Stimulated activated memory B cell treated with anti-CD40 and anti-IgM and Interleukin-4, amounts not matched to agents 10 μg/mL and 1 μg/mL and 100 μg/mL, for 72 hours (primary cell): ENCODE measurements at regions not wholly inside any gene's neighbourhood (a gene's known extent, or its start where the extent isn't known, plus 50 kb on each side); places are given as distances from the start of the nearest gene placed in this dataset.
"Not testable (repeated sequence)": the region's sequence is repeated elsewhere in the genome, so short reads cannot be mapped to it uniquely, and the experiment has no call there.

ENCODE experiments used
- ATAC-seq: fragments of 150-1000 bp; cut with Tn5 transposase; 2 replicates; pipeline ENCODE4 v1.10.0; 2021
- H3K27ac Mint-ChIP-seq: one replicate; pipeline ENCODE4 v1.8.0; 2022; ENCODE audit warnings: mild to moderate bottlenecking, mixed read lengths
- H3K27me3 Mint-ChIP-seq: one replicate; pipeline ENCODE4 v1.8.0; 2022; ENCODE audit warnings: mixed read lengths
- H3K36me3 Mint-ChIP-seq: one replicate; pipeline ENCODE4 v1.8.0; 2022; ENCODE audit warnings: mixed read lengths
- H3K4me1 Mint-ChIP-seq: one replicate; pipeline ENCODE4 v1.8.0; 2022; ENCODE audit warnings: mixed read lengths
- H3K4me3 Mint-ChIP-seq: one replicate; pipeline ENCODE4 v1.8.0; 2022; ENCODE audit warnings: mild to moderate bottlenecking, moderate library complexity, mixed read lengths
- H3K9me3 Mint-ChIP-seq: one replicate; pipeline ENCODE4 v1.8.0; 2022; ENCODE audit warnings: mixed read lengths

GRCh38 chr2:84168552-84168951 lies 290.5 kb downstream of the SUCLG1 start:
- not testable (repeated sequence) for H3K36me3 Mint-ChIP-seq, H3K4me3 Mint-ChIP-seq, ATAC-seq, H3K27ac Mint-ChIP-seq, H3K4me1 Mint-ChIP-seq, H3K9me3 Mint-ChIP-seq, H3K27me3 Mint-ChIP-seq

GRCh38 chr2:84165256-84165655 lies 293.8 kb downstream of the SUCLG1 start:
- no peaks in the 10 kb centered on the region for H3K4me1 Mint-ChIP-seq
- no peak overlapping the region for H3K27ac Mint-ChIP-seq
- ATAC-seq: no peak
- no peak overlapping the region for H3K4me3 Mint-ChIP-seq
- H3K27me3 Mint-ChIP-seq: no peaks in the 10 kb centered on the region
- H3K36me3 Mint-ChIP-seq: no peaks in the 10 kb centered on the region
- peaks cover 3% of the 10 kb centered on the region for H3K9me3 Mint-ChIP-seq

- Mint-ChIP-seq H3K4me1 (no peaks in the 10 kb centered on the region), H3K9me3 (no peaks in the 10 kb centered on the region), H3K36me3 (no peaks in the 10 kb centered on the region), H3K4me3 (no peak overlapping the region), H3K27ac (no peak overlapping the region), H3K27me3 (no peaks in the 10 kb centered on the region)
- ATAC-seq: no peak
These were observed 298.6 kb downstream of the SUCLG1 start for GRCh38 chr2:84160453-84160852.

- H3K4me3 Mint-ChIP-seq: no peak overlapping the region
- no peak overlapping the region for H3K27ac Mint-ChIP-seq
- no peak for ATAC-seq
- no peaks in the 10 kb centered on the region for H3K9me3 Mint-ChIP-seq
- H3K27me3 Mint-ChIP-seq: no peaks in the 10 kb centered on the region
- no peaks in the 10 kb centered on the region for H3K4me1 Mint-ChIP-seq
- H3K36me3 Mint-ChIP-seq: no peaks in the 10 kb centered on the region
These were observed 300.5 kb downstream of the SUCLG1 start for GRCh38 chr2:84158605-84159004.

GRCh38 chr2:84152462-84152861 lies 306.6 kb downstream of the SUCLG1 start:
- H3K27ac Mint-ChIP-seq: no peak overlapping the region
- H3K4me1 Mint-ChIP-seq: no peaks in the 10 kb centered on the region
- H3K36me3 Mint-ChIP-seq: no peaks in the 10 kb centered on the region
- no peak overlapping the region for H3K4me3 Mint-ChIP-seq
- no peaks in the 10 kb centered on the region for H3K27me3 Mint-ChIP-seq
- ATAC-seq: no peak
- no peaks in the 10 kb centered on the region for H3K9me3 Mint-ChIP-seq

- no peaks in the 10 kb centered on the region for H3K36me3 Mint-ChIP-seq
- H3K27me3 Mint-ChIP-seq: no peaks in the 10 kb centered on the region
- H3K4me1 Mint-ChIP-seq: no peaks in the 10 kb centered on the region
- no peak overlapping the region for H3K4me3 Mint-ChIP-seq
- no peak overlapping the region for H3K27ac Mint-ChIP-seq
- no peaks in the 10 kb centered on the region for H3K9me3 Mint-ChIP-seq
- ATAC-seq: no peak
These were observed 314.7 kb downstream of the SUCLG1 start for GRCh38 chr2:84144345-84144744.

GRCh38 chr2:84137034-84137433 lies 322.0 kb downstream of the SUCLG1 start:
- no peak overlapping the region for H3K27ac Mint-ChIP-seq
- peaks cover 8% of the 10 kb centered on the region for H3K27me3 Mint-ChIP-seq
- no peaks in the 10 kb centered on the region for H3K4me1 Mint-ChIP-seq
- no peak for ATAC-seq
- H3K9me3 Mint-ChIP-seq: peaks cover 3% of the 10 kb centered on the region
- H3K4me3 Mint-ChIP-seq: no peak overlapping the region
- no peaks in the 10 kb centered on the region for H3K36me3 Mint-ChIP-seq

GRCh38 chr2:84132370-84132769 lies 326.7 kb downstream of the SUCLG1 start:
- Mint-ChIP-seq H3K27me3 (peaks cover 8% of the 10 kb centered on the region), H3K4me3 (no peak overlapping the region), H3K27ac (no peak overlapping the region), H3K36me3 (no peaks in the 10 kb centered on the region), H3K9me3 (peaks cover 3% of the 10 kb centered on the region), H3K4me1 (no peaks in the 10 kb centered on the region)
- no peak for ATAC-seq

- H3K27ac Mint-ChIP-seq: no peak overlapping the region
- H3K4me3 Mint-ChIP-seq: no peak overlapping the region
- ATAC-seq: no peak
- H3K27me3 Mint-ChIP-seq: peaks cover 8% of the 10 kb centered on the region
- peaks cover 3% of the 10 kb centered on the region for H3K9me3 Mint-ChIP-seq
- no peaks in the 10 kb centered on the region for H3K36me3 Mint-ChIP-seq
- no peaks in the 10 kb centered on the region for H3K4me1 Mint-ChIP-seq
These were observed 327.7 kb downstream of the SUCLG1 start for GRCh38 chr2:84131278-84131830.

- H3K27me3 Mint-ChIP-seq: no peaks in the 10 kb centered on the region
- no peaks in the 10 kb centered on the region for H3K4me1 Mint-ChIP-seq
- no peak for ATAC-seq
- H3K9me3 Mint-ChIP-seq: no peaks in the 10 kb centered on the region
- no peak overlapping the region for H3K4me3 Mint-ChIP-seq
- H3K36me3 Mint-ChIP-seq: no peaks in the 10 kb centered on the region
- H3K27ac Mint-ChIP-seq: no peak overlapping the region
These were observed 330.1 kb downstream of the SUCLG1 start for GRCh38 chr2:84129018-84129417.

GRCh38 chr2:84127812-84128211 lies 331.3 kb downstream of the SUCLG1 start:
- H3K4me3 Mint-ChIP-seq, H3K27me3 Mint-ChIP-seq, H3K27ac Mint-ChIP-seq, H3K9me3 Mint-ChIP-seq, ATAC-seq, H3K36me3 Mint-ChIP-seq, H3K4me1 Mint-ChIP-seq: not testable (repeated sequence)

GRCh38 chr2:84126530-84126929 lies 332.6 kb downstream of the SUCLG1 start:
- no peak overlapping the region for H3K4me3 Mint-ChIP-seq
- no peaks in the 10 kb centered on the region for H3K9me3 Mint-ChIP-seq
- H3K36me3 Mint-ChIP-seq: no peaks in the 10 kb centered on the region
- no peaks in the 10 kb centered on the region for H3K4me1 Mint-ChIP-seq
- ATAC-seq: no peak
- no peak overlapping the region for H3K27ac Mint-ChIP-seq
- H3K27me3 Mint-ChIP-seq: no peaks in the 10 kb centered on the region

- no peaks in the 10 kb centered on the region for H3K9me3 Mint-ChIP-seq
- H3K4me3 Mint-ChIP-seq: no peak overlapping the region
- H3K27me3 Mint-ChIP-seq: no peaks in the 10 kb centered on the region
- H3K4me1 Mint-ChIP-seq: no peaks in the 10 kb centered on the region
- H3K36me3 Mint-ChIP-seq: no peaks in the 10 kb centered on the region
- ATAC-seq: peak; percentile 50
- H3K27ac Mint-ChIP-seq: no peak overlapping the region
These were observed 333.0 kb downstream of the SUCLG1 start for GRCh38 chr2:84126084-84126483.

- Mint-ChIP-seq H3K27ac (no peak overlapping the region), H3K9me3 (peaks cover 8% of the 10 kb centered on the region), H3K36me3 (no peaks in the 10 kb centered on the region), H3K4me3 (no peak overlapping the region), H3K27me3 (no peaks in the 10 kb centered on the region), H3K4me1 (no peaks in the 10 kb centered on the region)
- ATAC-seq: no peak
These were observed 342.9 kb downstream of the SUCLG1 start for GRCh38 chr2:84116143-84116542.

GRCh38 chr2:84115173-84115857 lies 343.8 kb downstream of the SUCLG1 start:
- Mint-ChIP-seq H3K36me3 (no peaks in the 10 kb centered on the region), H3K27ac (no peak overlapping the region), H3K9me3 (peaks cover 8% of the 10 kb centered on the region), H3K4me1 (no peaks in the 10 kb centered on the region), H3K4me3 (no peak overlapping the region), H3K27me3 (no peaks in the 10 kb centered on the region)
- ATAC-seq: no peak

- not testable (repeated sequence) for ATAC-seq, H3K4me3 Mint-ChIP-seq, H3K4me1 Mint-ChIP-seq, H3K27me3 Mint-ChIP-seq, H3K36me3 Mint-ChIP-seq, H3K27ac Mint-ChIP-seq
- peaks cover 12% of the 10 kb centered on the region for H3K9me3 Mint-ChIP-seq
These were observed 355.1 kb downstream of the SUCLG1 start for GRCh38 chr2:84103816-84104527.
